Skeletal muscle cell (primary cell): ENCODE measurements at regions not wholly inside any gene's neighbourhood (a gene's known extent, or its start where the extent isn't known, plus 50 kb on each side); places are given as distances from the start of the nearest gene placed in this dataset.

ENCODE experiments used
- DNase-seq: peaks from one replicate; pipeline ENCODE4 v3.0.0-alpha.2; 2010; ENCODE audit warnings: low read depth
- H3K4me3 ChIP-seq: 2 replicates; pipeline ENCODE4 v1.5.1; 2011; ENCODE audit warnings: low read depth, mild to moderate bottlenecking, control low read depth, low read length, moderate library complexity

- DNase-seq = peak; percentile 11
Measured at GRCh38 chr7:145692237-145692950, 424.2 kb upstream of the CNTNAP2 start.

GRCh38 chr7:145691377-145691914, 425.2 kb upstream of the CNTNAP2 start:
- no peak overlapping the region for H3K4me3 ChIP-seq
- no peak for DNase-seq

More at GRCh38 chr7:145692237-145692950, 424.2 kb upstream of the CNTNAP2 start:
- H3K4me3 ChIP-seq = no peak overlapping the region

- no peak overlapping the region for H3K4me3 ChIP-seq
- DNase-seq = no peak
Measured at GRCh38 chr7:145681646-145682045, 435.0 kb upstream of the CNTNAP2 start.

DNA sequence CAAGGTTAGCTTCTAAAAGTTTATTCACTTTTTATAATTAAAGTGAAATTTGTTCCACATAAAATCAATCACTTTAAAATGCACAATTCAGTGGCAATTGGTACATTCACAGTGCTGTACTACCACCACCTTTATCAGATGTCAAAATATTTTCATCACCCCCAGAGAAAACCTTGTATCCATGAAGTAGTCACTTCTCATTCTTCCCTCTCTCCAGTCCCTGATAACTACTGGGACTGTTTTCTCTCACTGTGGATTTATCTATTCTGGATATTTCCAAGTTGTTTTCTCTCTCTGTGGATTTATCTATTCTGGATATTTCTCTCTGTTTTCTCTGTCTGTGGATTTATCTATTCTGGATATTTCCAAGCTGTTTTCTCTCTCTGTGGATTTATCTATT, 435.4 kb upstream of the CNTNAP2 start:
- no peak overlapping the region for H3K4me3 ChIP-seq
- no peak for DNase-seq

GRCh38 chr7:145665499-145666258, 450.9 kb upstream of the CNTNAP2 start:
- no peak for DNase-seq
- H3K4me3 ChIP-seq = no peak overlapping the region

DNA sequence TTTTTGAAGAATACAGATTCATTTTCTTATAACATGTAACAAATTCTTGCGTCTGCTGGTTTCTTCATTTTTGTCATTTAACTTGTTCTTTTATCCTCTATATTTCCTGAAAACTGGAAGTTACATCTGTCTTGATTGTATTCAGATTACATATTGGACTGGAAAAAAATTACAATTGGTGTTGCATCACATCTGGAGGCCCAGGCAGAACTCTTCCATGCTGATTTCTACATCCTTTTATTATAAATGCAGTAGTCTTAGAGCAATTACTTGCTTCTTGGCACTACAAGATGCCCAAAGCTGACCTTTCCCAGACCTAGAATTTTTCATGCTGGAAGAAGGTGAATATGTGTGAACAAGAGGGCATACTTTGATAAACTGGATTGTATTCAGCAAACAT, 460.9 kb upstream of the CNTNAP2 start:
- H3K4me3 ChIP-seq = no peak overlapping the region

DNA sequence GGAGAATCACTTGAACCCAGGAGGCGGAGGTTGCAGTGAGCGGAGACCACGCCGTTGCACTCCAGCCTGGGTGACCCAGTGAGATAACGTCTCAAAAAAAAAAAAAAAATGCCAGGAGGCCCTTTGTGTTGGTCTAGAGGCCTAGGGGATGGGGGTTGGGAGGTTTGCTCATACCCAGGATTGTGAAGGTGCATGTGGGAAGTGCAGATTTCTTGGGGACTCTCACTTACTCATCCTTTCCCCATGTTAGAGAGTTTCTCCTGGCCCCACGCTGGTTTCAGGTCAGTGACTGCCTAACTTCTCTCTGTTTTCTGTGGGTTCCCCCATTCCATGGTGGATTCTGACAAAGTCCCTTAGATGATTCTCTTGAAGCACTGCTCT, 471.5 kb upstream of the CNTNAP2 start:
- DNase-seq = no peak
- no peak overlapping the region for H3K4me3 ChIP-seq

More for the DNA sequence above, 460.9 kb upstream of the CNTNAP2 start:
- DNase-seq = no peak

- no peak overlapping the region for H3K4me3 ChIP-seq
- peak; percentile 4 for DNase-seq
Measured at GRCh38 chr7:145644426-145645134, 472.0 kb upstream of the CNTNAP2 start.

GRCh38 chr7:145643981-145644380, 472.6 kb upstream of the CNTNAP2 start:
- H3K4me3 ChIP-seq = no peak overlapping the region
- no peak for DNase-seq

GRCh38 chr7:145633513-145633912, 483.1 kb upstream of the CNTNAP2 start:
- DNase-seq = no peak

GRCh38 chr7:145624618-145625017, 492.0 kb upstream of the CNTNAP2 start:
- no peak for DNase-seq
- no peak overlapping the region for H3K4me3 ChIP-seq

More at GRCh38 chr7:145633513-145633912, 483.1 kb upstream of the CNTNAP2 start:
- H3K4me3 ChIP-seq = no peak overlapping the region

DNA sequence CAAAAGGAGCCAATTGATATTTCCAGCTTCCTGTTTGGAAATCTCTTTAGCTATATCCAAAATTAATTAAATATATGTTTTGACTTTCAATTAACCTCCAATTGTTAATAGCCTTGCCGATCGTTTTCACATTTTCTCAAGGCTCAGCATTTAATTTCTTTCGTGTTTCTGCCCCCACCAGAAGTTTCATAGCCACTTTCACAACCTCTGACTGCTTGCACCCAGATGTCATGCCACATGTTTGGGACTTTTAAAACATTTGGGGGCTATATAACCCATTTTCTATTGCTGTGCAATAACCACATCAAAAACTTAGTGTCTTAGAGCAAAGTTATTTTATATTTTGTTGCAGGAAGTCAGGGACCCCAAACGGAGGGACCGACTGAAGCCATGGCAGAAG, 510.6 kb upstream of the CNTNAP2 start:
- no peak for DNase-seq
- no peak overlapping the region for H3K4me3 ChIP-seq

DNA sequence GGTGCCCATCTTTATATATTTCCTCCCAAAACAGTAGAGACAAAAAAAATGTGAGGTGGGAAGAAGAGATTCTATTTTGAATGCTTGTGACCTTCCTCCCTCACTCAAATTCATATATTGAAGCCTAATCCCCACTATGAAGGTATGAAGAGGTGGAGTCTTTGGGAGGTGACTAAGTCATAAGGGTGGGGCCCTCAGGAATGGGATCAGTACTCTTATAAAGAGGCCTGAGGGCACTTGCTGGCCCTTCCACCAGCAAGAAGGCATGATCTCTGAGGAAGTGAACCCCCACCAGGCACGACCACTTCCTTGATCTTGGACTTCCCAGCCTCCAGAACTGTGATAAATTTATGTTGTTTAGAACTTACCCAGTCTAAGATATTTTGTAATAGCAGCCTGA, 517.2 kb upstream of the CNTNAP2 start:
- DNase-seq = no peak
- H3K4me3 ChIP-seq = no peak overlapping the region

GRCh38 chr7:145584401-145584800, 532.2 kb upstream of the CNTNAP2 start:
- DNase-seq = no peak
- no peak overlapping the region for H3K4me3 ChIP-seq

DNA sequence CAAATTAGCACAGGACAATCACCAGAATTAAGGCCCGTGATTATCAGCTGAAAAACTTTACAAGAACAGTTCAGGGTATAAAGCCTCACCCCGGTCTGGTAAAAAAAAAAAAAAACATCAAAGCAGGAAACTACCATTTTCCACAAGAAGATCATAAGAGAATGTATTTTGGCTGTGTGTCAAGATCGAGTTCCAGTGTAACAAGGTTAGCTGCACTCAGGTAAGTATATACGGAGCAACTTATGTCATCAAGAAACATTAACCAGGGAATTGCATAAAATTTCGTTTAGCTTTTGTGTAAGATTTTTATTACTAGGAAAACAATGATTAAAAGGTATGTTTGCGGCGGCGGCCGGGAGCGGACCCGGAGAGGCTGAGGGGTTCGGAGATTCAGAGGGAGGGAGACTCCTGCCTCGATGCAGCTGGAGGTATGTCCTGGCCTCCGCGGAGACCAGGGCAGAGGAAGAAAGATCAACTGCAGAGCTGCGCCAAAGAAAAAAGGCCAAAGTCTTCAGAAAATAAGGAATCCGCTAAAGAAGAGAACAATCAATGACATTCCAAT, 533.8 kb upstream of the CNTNAP2 start:
- H3K4me3 ChIP-seq = no peak overlapping the region
- DNase-seq = no peak

- no peak for DNase-seq
- H3K4me3 ChIP-seq = no peak overlapping the region
Measured at GRCh38 chr7:145557805-145558204, 558.8 kb upstream of the CNTNAP2 start.

- no peak for DNase-seq
- H3K4me3 ChIP-seq = no peak overlapping the region
Measured at GRCh38 chr7:145543242-145543641, 573.4 kb upstream of the CNTNAP2 start.

DNA sequence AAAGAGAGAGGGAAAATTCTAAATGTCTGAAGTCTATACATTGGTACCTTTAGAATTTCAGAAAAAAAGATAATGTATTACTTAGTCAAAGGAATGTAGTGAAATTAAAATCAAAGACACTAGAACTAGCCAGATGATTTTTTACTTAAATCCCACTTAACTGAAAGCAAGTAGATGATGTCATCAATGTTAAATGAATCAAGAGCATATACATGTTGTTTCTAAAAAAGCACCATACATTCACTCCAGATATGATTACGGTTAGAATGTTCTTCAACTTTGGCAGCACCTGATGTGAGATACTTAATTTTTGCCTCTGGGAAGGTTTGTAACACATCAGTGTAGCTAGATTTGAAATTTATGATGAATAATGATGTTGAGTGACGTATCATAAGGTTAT, 576.7 kb upstream of the CNTNAP2 start:
- H3K4me3 ChIP-seq = no peak overlapping the region
- DNase-seq = no peak

GRCh38 chr7:145534301-145534700, 582.3 kb upstream of the CNTNAP2 start:
- H3K4me3 ChIP-seq = no peak overlapping the region
- DNase-seq = no peak

GRCh38 chr7:145520284-145520683, 596.3 kb upstream of the CNTNAP2 start:
- H3K4me3 ChIP-seq = no peak overlapping the region
- DNase-seq = no peak
